ENCODE measurements at regions not wholly inside any gene's neighbourhood (a gene's known extent, or its start where the extent isn't known, plus 50 kb on each side); places are given as distances from the start of the nearest gene placed in this dataset.

DNA sequence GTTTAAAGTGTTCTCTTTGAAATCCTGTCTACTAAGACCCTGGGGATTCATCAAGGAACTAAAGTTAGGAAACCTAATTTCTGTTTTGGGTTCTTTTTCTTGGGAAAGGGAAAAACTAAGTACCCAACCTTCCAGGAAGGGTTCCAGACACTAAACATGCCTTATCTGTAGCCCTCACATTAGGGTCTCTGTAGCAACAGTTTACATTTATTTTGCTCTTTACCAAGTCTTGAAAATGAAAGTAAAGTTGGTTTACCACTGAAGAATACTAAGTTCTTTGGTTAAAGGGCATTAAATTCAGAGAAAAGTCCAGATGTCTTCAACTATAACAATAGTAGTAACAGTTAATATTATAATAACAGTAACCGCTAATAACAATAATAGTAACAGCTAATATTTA lies 207.5 kb upstream of the CDKN3 start:
- Histone ChIP-seq H3K27me3 (replicated peaks in 1 of 7) (peaks cover 0 to 5% (median 0%) of the 10 kb centered on the region in 7 donors), H3K4me1 (peaks cover 0 to 4% (median 0%) of the 10 kb centered on the region in 6 donors), H3K4me3 (no peak overlapping the region), H3K36me3 (no peaks in the 10 kb centered on the region), H3K27ac (no peak overlapping the region), H3K9me3 (no peaks in the 10 kb centered on the region)
- no peak for DNase-seq
- 92 to 95% (median 93%) methylated on average over 1 of the region's 1 CpG for WGBS, 5 donors
- no peak for TF ChIP-seq POLR2AphosphoS5 (IDR thresholded peaks at IDR 0.05)
- no peak for TF ChIP-seq POLR2A (IDR thresholded peaks at IDR 0.05)
- no peak for TF ChIP-seq CTCF (IDR thresholded peaks at IDR 0.05 in 8 of 11, conservative IDR thresholded peaks at IDR 0.05 in 3 of 11)
- intact Hi-C loops (cut with DNase I; ENCODE audit: low total_unique reads), result no loop called here

DNA sequence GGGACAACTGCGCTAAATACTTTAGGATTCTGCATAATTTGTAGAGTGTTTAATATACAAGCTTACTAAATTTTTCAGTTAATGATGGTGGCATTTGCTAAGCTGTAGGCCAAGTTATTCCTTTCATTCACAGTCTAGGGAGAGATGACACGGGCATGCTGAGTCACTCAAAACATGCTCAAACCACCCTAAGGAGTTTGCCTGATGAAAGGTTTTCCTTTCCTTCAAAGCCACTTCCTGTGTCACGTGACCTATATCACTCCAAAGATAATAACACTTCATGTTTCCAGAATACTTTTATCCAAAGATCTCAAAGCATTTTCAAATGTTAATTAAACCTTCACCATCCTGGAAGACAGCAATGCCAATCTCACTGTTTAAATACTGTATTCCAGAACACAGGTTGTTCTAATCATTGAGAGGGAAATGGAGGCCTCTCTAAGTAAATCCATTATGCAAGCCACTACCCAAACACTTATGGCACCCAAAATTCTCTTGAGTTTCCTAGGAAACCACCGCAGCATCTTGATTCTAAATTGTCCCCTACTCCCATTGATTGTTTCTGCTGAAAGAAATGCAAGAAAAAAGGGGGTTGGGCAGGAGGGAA lies 207.0 kb upstream of the CDKN3 start:
- no peak for DNase-seq
- no peak for TF ChIP-seq POLR2AphosphoS5 (IDR thresholded peaks at IDR 0.05)
- no peak for TF ChIP-seq CTCF (IDR thresholded peaks at IDR 0.05 in 8 of 11, conservative IDR thresholded peaks at IDR 0.05 in 3 of 11)
- TF ChIP-seq POLR2A (IDR thresholded peaks at IDR 0.05), result no peak
- intact Hi-C loops (cut with DNase I; ENCODE audit: low total_unique reads), result no loop called here
- no peaks in the 10 kb centered on the region for H3K9me3 ChIP-seq
- H3K4me1 ChIP-seq, result peaks cover 0 to 4% (median 0%) of the 10 kb centered on the region in 6 donors
- H3K36me3 ChIP-seq, result no peaks in the 10 kb centered on the region
- H3K27ac ChIP-seq, result no peak overlapping the region
- 47 to 50% (median 48%) methylated on average over 4 of the region's 4 CpGs for WGBS, 5 donors
- no peak overlapping the region for H3K4me3 ChIP-seq
- H3K27me3 ChIP-seq (replicated peaks in 1 of 7), result peaks cover 0 to 5% (median 0%) of the 10 kb centered on the region in 7 donors

- WGBS, 5 donors, result 44 to 78% (median 48%) methylated on average over 2 of the region's 2 CpGs
- Histone ChIP-seq H3K36me3 (no peaks in the 10 kb centered on the region), H3K4me3 (no peak overlapping the region), H3K27ac (no peak overlapping the region), H3K9me3 (no peaks in the 10 kb centered on the region), H3K4me1 (peaks cover 0 to 4% (median 0%) of the 10 kb centered on the region in 6 donors), H3K27me3 (replicated peaks in 1 of 7) (peaks cover 0 to 5% (median 0%) of the 10 kb centered on the region in 7 donors)
- DNase-seq, result no peak
- intact Hi-C loops (cut with DNase I; ENCODE audit: low total_unique reads), result no loop called here
- TF ChIP-seq CTCF (IDR thresholded peaks at IDR 0.05 in 8 of 11, conservative IDR thresholded peaks at IDR 0.05 in 3 of 11) (no peak), POLR2A (IDR thresholded peaks at IDR 0.05) (no peak), POLR2AphosphoS5 (IDR thresholded peaks at IDR 0.05) (no peak)
Measured at GRCh38 chr14:54191846-54192245, 205.0 kb upstream of the CDKN3 start.

GRCh38 chr14:54192610-54193009 lies 204.2 kb upstream of the CDKN3 start:
- Histone ChIP-seq H3K27me3 (replicated peaks in 1 of 7) (peaks cover 0 to 5% (median 0%) of the 10 kb centered on the region in 7 donors), H3K4me1 (peaks cover 0 to 4% (median 0%) of the 10 kb centered on the region in 6 donors), H3K27ac (no peak overlapping the region), H3K36me3 (no peaks in the 10 kb centered on the region), H3K9me3 (no peaks in the 10 kb centered on the region), H3K4me3 (no peak overlapping the region)
- TF ChIP-seq POLR2A (IDR thresholded peaks at IDR 0.05), result no peak
- TF ChIP-seq CTCF (IDR thresholded peaks at IDR 0.05 in 8 of 11, conservative IDR thresholded peaks at IDR 0.05 in 3 of 11), result no peak
- TF ChIP-seq POLR2AphosphoS5 (IDR thresholded peaks at IDR 0.05), result no peak
- WGBS, 5 donors, result 57 to 90% (median 61%) methylated on average over 2 of the region's 2 CpGs
- intact Hi-C loops (cut with DNase I; ENCODE audit: low total_unique reads), result no loop called here
- DNase-seq, result no peak

All from spleen (tissue), 11 donors.